CD14-positive monocyte (primary cell): ENCODE measurements at regions not wholly inside any gene's neighbourhood (a gene's known extent, or its start where the extent isn't known, plus 50 kb on each side); places are given as distances from the start of the nearest gene placed in this dataset.

Experiments used
- DNase-seq, 3 donors: peaks; one replicate each; pipeline ENCODE4 v3.0.0-alpha.2; 2011 to 2022
- H2AFZ ChIP-seq: 2 replicates; pipeline ENCODE4 v1.6.0; 2012; ENCODE audit warnings: mild to moderate bottlenecking, low read depth, low read length, inconsistent platforms; ENCODE audit not compliant: insufficient read depth, poor library complexity, severe bottlenecking
- H3K27ac ChIP-seq, 2 donors: 1 replicate in 1 of 2; 2 replicates in 1 of 2; pipeline ENCODE4 v1.5.1; 2012 to 2013; ENCODE audit warnings: low read length in 2 of 2, control low read depth in 1 of 2, inconsistent platforms in 1 of 2, low read depth in 1 of 2, mild to moderate bottlenecking in 1 of 2
- H3K27me3 ChIP-seq, 2 donors: one replicate each; pipeline versions ENCODE4 v1.6.0 to v1.6.1; 2011 to 2013; ENCODE audit warnings: low read length in 2 of 2; ENCODE audit not compliant: control insufficient read depth in 2 of 2, insufficient read depth in 2 of 2
- H3K36me3 ChIP-seq, 2 donors: replicated peaks in 1 of 2; 1 replicate in 1 of 2; 2 replicates in 1 of 2; pipeline versions ENCODE4 v1.5.1 to v1.6.1; 2012 to 2013; ENCODE audit warnings: low read length in 2 of 2, control low read depth in 1 of 2, inconsistent platforms in 1 of 2, mild to moderate bottlenecking in 1 of 2; ENCODE audit not compliant: insufficient read depth in 2 of 2, control insufficient read depth in 1 of 2
- H3K4me1 ChIP-seq, 2 donors: 1 replicate in 1 of 2; 2 replicates in 1 of 2; pipeline versions ENCODE4 v1.5.1 to v1.6.1; 2012 to 2013; ENCODE audit warnings: low read length in 2 of 2, control low read depth in 1 of 2, inconsistent platforms in 1 of 2, mild to moderate bottlenecking in 1 of 2, moderate library complexity in 1 of 2; ENCODE audit not compliant: insufficient read depth in 2 of 2, control insufficient read depth in 1 of 2
- H3K4me2 ChIP-seq: replicated peaks from 2 replicates; pipeline ENCODE3; 2012; ENCODE audit warnings: low read length, moderate library complexity, mild to moderate bottlenecking; ENCODE audit not compliant: poor library complexity, severe bottlenecking; ENCODE audit errors: extremely low read depth
- H3K4me3 ChIP-seq, 3 experiments: fragments of 200-600 bp in 1 of 3; sonication (generic) in 1 of 3; replicated peaks in 1 of 3; 1 replicate in 2 of 3; 2 replicates in 1 of 3; pipeline ENCODE4 v1.5.1; 2011 to 2013; ENCODE audit warnings: low read length in 3 of 3, mild to moderate bottlenecking in 3 of 3, control low read depth in 2 of 3, low read depth in 2 of 3, inconsistent platforms in 1 of 3, moderate library complexity in 1 of 3
- H3K79me2 ChIP-seq: 2 replicates; pipeline ENCODE4 v1.6.0; 2012; ENCODE audit warnings: mild to moderate bottlenecking, control low read depth, inconsistent platforms, low read length, moderate library complexity; ENCODE audit not compliant: insufficient read depth
- H3K9ac ChIP-seq: 2 replicates; pipeline ENCODE4 v1.6.0; 2017; ENCODE audit warnings: low read length, mild to moderate bottlenecking; ENCODE audit not compliant: insufficient read depth, poor library complexity, severe bottlenecking
- H3K9me3 ChIP-seq, 2 donors: replicated peaks in 1 of 2; 1 replicate in 1 of 2; 2 replicates in 1 of 2; pipeline versions ENCODE4 v1.5.1 to v1.6.1; 2012 to 2013; ENCODE audit warnings: low read length in 2 of 2, control low read depth in 1 of 2; ENCODE audit not compliant: control insufficient read depth in 1 of 2, insufficient read depth in 1 of 2
- H4K20me1 ChIP-seq: 2 replicates; pipeline ENCODE4 v1.6.0; 2012; ENCODE audit warnings: mild to moderate bottlenecking, low read length, control low read depth, moderate library complexity; ENCODE audit not compliant: insufficient read depth
- H3K27ac Mint-ChIP-seq, 7 donors: one replicate each; pipeline ENCODE4 v1.8.0; 2020; ENCODE audit warnings: mild to moderate bottlenecking in 7 of 7, mixed read lengths in 7 of 7, moderate library complexity in 6 of 7, inconsistent platforms in 2 of 7
- H3K27me3 Mint-ChIP-seq, 3 donors: one replicate each; pipeline ENCODE4 v1.8.0; 2021 to 2022; ENCODE audit warnings: low read depth in 3 of 3, mild to moderate bottlenecking in 3 of 3, mixed read lengths in 3 of 3, moderate library complexity in 3 of 3, inconsistent platforms in 1 of 3
- H3K36me3 Mint-ChIP-seq, 2 donors: one replicate each; pipeline ENCODE4 v1.8.0; 2020; ENCODE audit warnings: mixed read lengths in 2 of 2, inconsistent platforms in 1 of 2, mild to moderate bottlenecking in 1 of 2
- H3K4me1 Mint-ChIP-seq: one replicate; pipeline ENCODE4 v1.8.0; 2020; ENCODE audit warnings: mild to moderate bottlenecking, mixed read lengths
- H3K4me3 Mint-ChIP-seq, 2 donors: one replicate each; pipeline ENCODE4 v1.8.0; 2020; ENCODE audit warnings: mild to moderate bottlenecking in 2 of 2, mixed read lengths in 2 of 2, moderate library complexity in 1 of 2
- H3K9me3 Mint-ChIP-seq, 7 donors: one replicate each; pipeline ENCODE4 v1.8.0; 2020 to 2022; ENCODE audit warnings: mixed read lengths in 7 of 7, mild to moderate bottlenecking in 6 of 7, moderate library complexity in 6 of 7, inconsistent platforms in 2 of 7
- WGBS: methylation state at CpG from one replicate; pipeline ENCODE4 v1.1.5; 2013; ENCODE audit warnings: missing lambda C conversion rate; ENCODE audit not compliant: insufficient coverage; 5-methylcytosine and 5-hydroxymethylcytosine counted together
- intact Hi-C, 2 donors: fragments of 100-400 bp; cut with micrococcal nuclease; formaldehyde crosslinking; loops; one replicate each; pipeline versions ENCODE4 v1.15.0 to v1.15.1; 2023
- TF ChIP-seq, protein P1 (sequence below): fragments of 200-600 bp; IDR thresholded peaks from one replicate; pipeline ENCODE4 v1.8.0; 2022; ENCODE audit warnings: antibody characterized with exemption, mild to moderate bottlenecking

GRCh38 chr6:169365567-169366257 is 112.1 kb upstream of the THBS2 start:
- DNase-seq, result no peak
- H3K4me3 ChIP-seq, result no peak overlapping the region
- no peak overlapping the region for H3K4me2 ChIP-seq
- no peak overlapping the region for H3K27ac Mint-ChIP-seq
- H2AFZ ChIP-seq, result no peak overlapping the region
- no peaks in the 10 kb centered on the region for H3K79me2 ChIP-seq
- no peaks in the 10 kb centered on the region for H3K36me3 Mint-ChIP-seq
- no peaks in the 10 kb centered on the region for H4K20me1 ChIP-seq
- H3K9ac ChIP-seq, result no peak overlapping the region
- H3K4me3 Mint-ChIP-seq, result no peak overlapping the region
- peaks cover under 1% of the 10 kb centered on the region for H3K4me1 Mint-ChIP-seq
- peaks cover 0 to 4% (median 0%) of the 10 kb centered on the region in 3 donors for H3K27me3 Mint-ChIP-seq
- H3K9me3 Mint-ChIP-seq, result peaks cover 0 to 6% (median 3%) of the 10 kb centered on the region in 7 donors
- no peaks in the 10 kb centered on the region for H3K36me3 ChIP-seq
- peaks cover 0 to 7% of the 10 kb centered on the region in 2 donors for H3K9me3 ChIP-seq
- no peaks in the 10 kb centered on the region for H3K27me3 ChIP-seq
- no peaks in the 10 kb centered on the region for H3K4me1 ChIP-seq
- 87% methylated on average over 9 of the region's 13 CpGs for WGBS
- no peak overlapping the region for H3K27ac ChIP-seq
- intact Hi-C loops, result no loop called here
- TF ChIP-seq, protein P1, sequence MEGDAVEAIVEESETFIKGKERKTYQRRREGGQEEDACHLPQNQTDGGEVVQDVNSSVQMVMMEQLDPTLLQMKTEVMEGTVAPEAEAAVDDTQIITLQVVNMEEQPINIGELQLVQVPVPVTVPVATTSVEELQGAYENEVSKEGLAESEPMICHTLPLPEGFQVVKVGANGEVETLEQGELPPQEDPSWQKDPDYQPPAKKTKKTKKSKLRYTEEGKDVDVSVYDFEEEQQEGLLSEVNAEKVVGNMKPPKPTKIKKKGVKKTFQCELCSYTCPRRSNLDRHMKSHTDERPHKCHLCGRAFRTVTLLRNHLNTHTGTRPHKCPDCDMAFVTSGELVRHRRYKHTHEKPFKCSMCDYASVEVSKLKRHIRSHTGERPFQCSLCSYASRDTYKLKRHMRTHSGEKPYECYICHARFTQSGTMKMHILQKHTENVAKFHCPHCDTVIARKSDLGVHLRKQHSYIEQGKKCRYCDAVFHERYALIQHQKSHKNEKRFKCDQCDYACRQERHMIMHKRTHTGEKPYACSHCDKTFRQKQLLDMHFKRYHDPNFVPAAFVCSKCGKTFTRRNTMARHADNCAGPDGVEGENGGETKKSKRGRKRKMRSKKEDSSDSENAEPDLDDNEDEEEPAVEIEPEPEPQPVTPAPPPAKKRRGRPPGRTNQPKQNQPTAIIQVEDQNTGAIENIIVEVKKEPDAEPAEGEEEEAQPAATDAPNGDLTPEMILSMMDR, result no peak

DNA sequence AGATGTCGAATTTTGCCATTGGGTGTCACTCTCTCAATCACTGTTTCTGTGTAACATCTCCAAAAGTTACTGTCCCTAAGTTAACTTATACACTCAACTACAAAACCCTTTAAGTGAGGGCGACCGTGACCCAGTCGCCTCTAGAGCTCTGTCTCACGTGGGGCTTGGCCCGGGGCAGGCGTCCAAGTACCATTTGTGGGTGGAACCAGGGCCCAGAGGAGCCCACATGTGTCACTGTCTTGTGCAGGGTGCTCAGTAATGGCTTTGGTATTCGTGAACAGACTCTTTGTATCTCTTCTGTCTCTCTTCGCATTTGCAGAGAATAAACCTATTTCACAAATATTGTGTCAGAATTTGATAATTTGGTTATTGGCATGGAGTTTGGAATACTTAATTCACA is 109.9 kb upstream of the THBS2 start:
- H3K4me3 Mint-ChIP-seq, result no peak overlapping the region
- Histone ChIP-seq H2AFZ (no peak overlapping the region), H3K4me3 (no peak overlapping the region), H4K20me1 (no peaks in the 10 kb centered on the region), H3K9ac (no peak overlapping the region), H3K4me1 (no peaks in the 10 kb centered on the region), H3K27ac (no peak overlapping the region), H3K27me3 (no peaks in the 10 kb centered on the region), H3K4me2 (no peak overlapping the region), H3K36me3 (no peaks in the 10 kb centered on the region), H3K9me3 (peaks cover 0 to 7% of the 10 kb centered on the region in 2 donors), H3K79me2 (no peaks in the 10 kb centered on the region)
- WGBS, result 89% methylated on average over 7 of the region's 9 CpGs
- H3K27me3 Mint-ChIP-seq, result peaks cover 0 to 4% (median 0%) of the 10 kb centered on the region in 3 donors
- TF ChIP-seq, protein P1, result no peak
- DNase-seq, result no peak
- no peaks in the 10 kb centered on the region for H3K36me3 Mint-ChIP-seq
- peaks cover 0 to 7% (median 3%) of the 10 kb centered on the region in 7 donors for H3K9me3 Mint-ChIP-seq
- no peaks in the 10 kb centered on the region for H3K4me1 Mint-ChIP-seq
- no peak overlapping the region for H3K27ac Mint-ChIP-seq
- intact Hi-C loops, result no loop called here
